ENCODE measurements at regions not wholly inside any gene's neighbourhood (a gene's known extent, or its start where the extent isn't known, plus 50 kb on each side); places are given as distances from the start of the nearest gene placed in this dataset.

DNA sequence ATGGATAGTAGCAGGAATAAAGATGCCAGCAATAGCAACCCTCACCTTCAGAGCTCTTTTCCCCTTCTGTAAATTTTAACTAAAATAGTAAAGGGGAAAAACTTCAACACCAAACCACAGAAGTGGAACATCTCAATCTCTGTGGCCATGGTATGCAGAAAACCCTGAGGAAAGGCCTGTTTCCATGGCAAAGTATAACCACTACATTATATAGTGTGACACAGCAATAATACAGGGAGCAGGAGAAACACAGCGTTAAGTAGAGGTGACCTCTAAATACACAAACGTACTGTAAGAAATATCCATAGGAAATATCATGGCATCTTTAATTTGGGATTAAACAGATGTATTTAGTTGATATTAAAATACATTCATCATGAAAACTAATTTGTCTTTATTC, 106.4 kb downstream of the SLC24A2 start:
- Histone ChIP-seq H3K27ac (no peak overlapping the region), H3K27me3 (no peaks in the 10 kb centered on the region), H3K36me3 (no peaks in the 10 kb centered on the region), H3K4me1 (no peaks in the 10 kb centered on the region), H3K4me3 (no peak overlapping the region), H3K9me3 (peaks cover 0 to 7% (median 0%) of the 10 kb centered on the region in 4 donors)
- WGBS, 2 donors, result 49 to 80% methylated on average over 2 of the region's 2 CpGs
- no peak for TF ChIP-seq EP300 (IDR thresholded peaks at IDR 0.05)
- TF ChIP-seq, protein P1, sequence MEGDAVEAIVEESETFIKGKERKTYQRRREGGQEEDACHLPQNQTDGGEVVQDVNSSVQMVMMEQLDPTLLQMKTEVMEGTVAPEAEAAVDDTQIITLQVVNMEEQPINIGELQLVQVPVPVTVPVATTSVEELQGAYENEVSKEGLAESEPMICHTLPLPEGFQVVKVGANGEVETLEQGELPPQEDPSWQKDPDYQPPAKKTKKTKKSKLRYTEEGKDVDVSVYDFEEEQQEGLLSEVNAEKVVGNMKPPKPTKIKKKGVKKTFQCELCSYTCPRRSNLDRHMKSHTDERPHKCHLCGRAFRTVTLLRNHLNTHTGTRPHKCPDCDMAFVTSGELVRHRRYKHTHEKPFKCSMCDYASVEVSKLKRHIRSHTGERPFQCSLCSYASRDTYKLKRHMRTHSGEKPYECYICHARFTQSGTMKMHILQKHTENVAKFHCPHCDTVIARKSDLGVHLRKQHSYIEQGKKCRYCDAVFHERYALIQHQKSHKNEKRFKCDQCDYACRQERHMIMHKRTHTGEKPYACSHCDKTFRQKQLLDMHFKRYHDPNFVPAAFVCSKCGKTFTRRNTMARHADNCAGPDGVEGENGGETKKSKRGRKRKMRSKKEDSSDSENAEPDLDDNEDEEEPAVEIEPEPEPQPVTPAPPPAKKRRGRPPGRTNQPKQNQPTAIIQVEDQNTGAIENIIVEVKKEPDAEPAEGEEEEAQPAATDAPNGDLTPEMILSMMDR (IDR thresholded peaks at IDR 0.05), result no peak
- no peak for TF ChIP-seq POLR2AphosphoS5 (IDR thresholded peaks at IDR 0.05)
- no peak for TF ChIP-seq POLR2A (IDR thresholded peaks at IDR 0.05)
- intact Hi-C loops (cut with DNase I), result no loop called here
- no peak for DNase-seq

DNA sequence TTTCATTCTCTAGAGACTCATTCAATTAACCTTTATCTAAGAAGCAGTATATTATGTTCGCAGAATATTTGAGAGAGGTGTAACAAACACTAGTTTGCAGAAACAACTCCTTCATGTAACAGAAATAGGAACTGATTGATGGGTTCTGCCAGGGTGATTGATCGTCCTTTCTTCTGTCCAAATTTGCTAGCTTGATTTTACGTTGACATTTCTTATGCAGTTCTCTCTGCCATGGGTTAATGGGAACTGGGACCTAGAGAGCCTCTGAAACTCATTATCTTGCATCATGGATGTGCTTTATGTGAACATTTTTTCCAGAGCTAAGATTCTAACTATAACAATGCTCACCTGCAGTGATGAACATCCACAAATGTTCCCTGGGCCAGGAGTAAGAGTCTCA, 107.0 kb downstream of the SLC24A2 start:
- TF ChIP-seq EP300 (IDR thresholded peaks at IDR 0.05), result no peak
- TF ChIP-seq, protein P1 (IDR thresholded peaks at IDR 0.05), result no peak
- no peak for TF ChIP-seq POLR2AphosphoS5 (IDR thresholded peaks at IDR 0.05)
- TF ChIP-seq POLR2A (IDR thresholded peaks at IDR 0.05), result no peak
- intact Hi-C loops (cut with DNase I), result no loop called here
- Histone ChIP-seq H3K36me3 (no peaks in the 10 kb centered on the region), H3K4me3 (no peak overlapping the region), H3K9me3 (peaks cover 0 to 7% (median 0%) of the 10 kb centered on the region in 4 donors), H3K4me1 (no peaks in the 10 kb centered on the region), H3K27me3 (no peaks in the 10 kb centered on the region), H3K27ac (no peak overlapping the region)
- no peak for DNase-seq
- WGBS, 2 donors, result 74 to 86% methylated on average over 3 of the region's 3 CpGs

DNA sequence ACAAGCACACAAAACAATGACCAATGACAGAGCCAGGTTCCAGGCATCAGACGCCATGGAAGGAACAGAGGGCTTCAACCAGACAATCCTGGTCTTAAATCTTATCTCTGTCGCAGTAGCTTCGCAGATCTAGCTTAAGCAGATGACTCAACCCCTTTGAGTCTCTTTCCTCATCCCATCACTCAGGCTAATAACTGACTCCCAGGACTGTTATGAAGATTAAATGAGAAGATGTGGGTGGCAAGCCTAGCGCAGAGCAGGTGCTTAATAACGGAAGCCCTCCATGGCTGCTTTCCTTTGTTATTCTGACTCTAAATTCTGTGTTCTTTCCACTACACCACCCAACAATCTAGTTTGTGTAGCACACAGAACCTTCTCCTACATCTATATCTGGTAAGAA, 110.9 kb downstream of the SLC24A2 start:
- 78 to 93% methylated on average over 5 of the region's 5 CpGs for WGBS, 2 donors
- Histone ChIP-seq H3K27ac (no peak overlapping the region), H3K4me3 (no peak overlapping the region), H3K9me3 (no peaks in the 10 kb centered on the region), H3K4me1 (no peaks in the 10 kb centered on the region), H3K36me3 (no peaks in the 10 kb centered on the region), H3K27me3 (no peaks in the 10 kb centered on the region)
- TF ChIP-seq EP300 (IDR thresholded peaks at IDR 0.05), result no peak
- TF ChIP-seq, protein P1 (IDR thresholded peaks at IDR 0.05), result no peak
- TF ChIP-seq POLR2A (IDR thresholded peaks at IDR 0.05), result no peak
- TF ChIP-seq POLR2AphosphoS5 (IDR thresholded peaks at IDR 0.05), result no peak
- DNase-seq, result no peak
- intact Hi-C loops (cut with DNase I), result no loop called here

DNA sequence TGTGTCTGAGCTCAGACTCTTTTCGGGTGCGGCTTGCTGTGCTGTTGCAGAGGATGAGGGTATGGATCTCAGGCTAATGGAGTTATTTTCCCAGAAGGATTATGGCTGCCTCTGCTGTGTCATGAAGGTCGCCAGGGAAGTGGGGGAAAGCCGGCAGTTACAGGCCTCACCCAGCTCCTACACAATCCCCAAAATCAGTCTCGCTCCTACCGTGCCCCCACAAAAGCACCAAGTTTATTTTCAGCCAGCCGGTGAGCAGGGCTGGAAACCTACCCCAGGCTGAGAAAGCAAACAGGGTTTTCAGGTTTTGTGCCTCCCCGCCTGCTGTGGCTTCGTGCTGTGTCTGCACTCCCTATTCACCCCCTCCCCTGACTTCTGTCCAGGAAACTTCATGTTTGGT, 113.3 kb downstream of the SLC24A2 start:
- intact Hi-C loops (cut with DNase I), result no loop called here
- WGBS, 2 donors, result 68 to 79% methylated on average over 9 of the region's 9 CpGs
- H3K27ac ChIP-seq, result no peak overlapping the region
- no peak for DNase-seq
- TF ChIP-seq POLR2AphosphoS5 (IDR thresholded peaks at IDR 0.05) (no peak), EP300 (IDR thresholded peaks at IDR 0.05) (no peak), POLR2A (IDR thresholded peaks at IDR 0.05) (no peak)
- TF ChIP-seq, protein P1 (IDR thresholded peaks at IDR 0.05), result no peak
- H3K4me1 ChIP-seq, result no peaks in the 10 kb centered on the region
- no peak overlapping the region for H3K4me3 ChIP-seq
- no peaks in the 10 kb centered on the region for H3K27me3 ChIP-seq
- no peaks in the 10 kb centered on the region for H3K9me3 ChIP-seq
- H3K36me3 ChIP-seq, result no peaks in the 10 kb centered on the region

DNA sequence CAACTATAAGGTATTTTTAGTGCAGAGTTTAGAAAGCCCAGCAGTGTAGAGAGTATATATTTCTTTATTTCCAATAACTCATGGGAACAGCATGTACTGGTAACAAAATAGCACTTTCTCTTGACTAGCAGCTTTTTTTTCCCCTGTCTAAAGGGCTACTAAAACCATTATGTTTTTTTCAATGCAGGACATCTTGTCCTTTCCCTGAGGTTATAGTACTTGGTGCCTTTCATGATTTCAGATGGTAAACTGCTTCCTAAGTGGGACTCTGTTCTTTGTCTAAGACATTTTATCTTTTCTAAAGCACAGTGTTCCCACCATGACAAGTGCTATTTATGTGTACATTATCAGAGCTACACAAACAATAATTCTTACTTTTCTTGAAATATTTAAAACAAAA, 122.3 kb downstream of the SLC24A2 start:
- no peak for DNase-seq
- intact Hi-C loops (cut with DNase I), result no loop called here
- TF ChIP-seq POLR2A (IDR thresholded peaks at IDR 0.05) (no peak), POLR2AphosphoS5 (IDR thresholded peaks at IDR 0.05) (peak; percentile 61 to 84 (median 71)), EP300 (IDR thresholded peaks at IDR 0.05) (peak; percentile 40 to 88 (median 63))
- TF ChIP-seq, protein P1 (IDR thresholded peaks at IDR 0.05), result no peak
- Histone ChIP-seq H3K4me1 (peaks cover 0 to 4% (median 0%) of the 10 kb centered on the region in 4 donors), H3K4me3 (no peak overlapping the region), H3K9me3 (no peaks in the 10 kb centered on the region), H3K27ac (no peak overlapping the region), H3K27me3 (no peaks in the 10 kb centered on the region), H3K36me3 (no peaks in the 10 kb centered on the region)

All from sigmoid colon (tissue), 6 donors.